ENCODE measurements at regions not wholly inside any gene's neighbourhood (a gene's known extent, or its start where the extent isn't known, plus 50 kb on each side); places are given as distances from the start of the nearest gene placed in this dataset.

- no peaks in the 10 kb centered on the region for H3K27me3 Mint-ChIP-seq
- no peaks in the 10 kb centered on the region for H3K36me3 Mint-ChIP-seq
- ATAC-seq (replicated peaks) (no peak), DNase-seq (no peak)
- H3K4me1 Mint-ChIP-seq, result peaks cover 4 to 12% of the 10 kb centered on the region in 2 donors
- H3K27ac Mint-ChIP-seq, result no peak overlapping the region
- no peak overlapping the region for H3K4me3 Mint-ChIP-seq
- H3K9me3 Mint-ChIP-seq, result peaks cover 4 to 6% of the 10 kb centered on the region in 2 donors
Observed at GRCh38 chr5:81914696-81915095, 57.1 kb upstream of the ATG10 start.

GRCh38 chr5:81912933-81913332 lies 58.9 kb upstream of the ATG10 start:
- no peaks in the 10 kb centered on the region for H3K27me3 Mint-ChIP-seq
- no peak overlapping the region for H3K4me3 Mint-ChIP-seq
- no peaks in the 10 kb centered on the region for H3K36me3 Mint-ChIP-seq
- H3K27ac Mint-ChIP-seq, result no peak overlapping the region
- ATAC-seq (replicated peaks) (no peak), DNase-seq (no peak)
- H3K4me1 Mint-ChIP-seq, result peaks cover 6 to 30% of the 10 kb centered on the region in 2 donors
- peaks cover 4 to 6% of the 10 kb centered on the region in 2 donors for H3K9me3 Mint-ChIP-seq

GRCh38 chr5:81909677-81910076 lies 62.1 kb upstream of the ATG10 start:
- Mint-ChIP-seq H3K27me3 (no peaks in the 10 kb centered on the region), H3K9me3 (peaks cover 2 to 3% of the 10 kb centered on the region in 2 donors), H3K27ac (no peak overlapping the region), H3K4me1 (peaks cover 8 to 31% of the 10 kb centered on the region in 2 donors), H3K36me3 (no peaks in the 10 kb centered on the region), H3K4me3 (no peak overlapping the region)
- ATAC-seq (replicated peaks) (peak; percentile 99), DNase-seq (peak; percentile 13)

- Mint-ChIP-seq H3K4me1 (peaks cover 8 to 31% of the 10 kb centered on the region in 2 donors), H3K4me3 (no peak overlapping the region)
Observed at GRCh38 chr5:81908771-81909170, 63.1 kb upstream of the ATG10 start.

GRCh38 chr5:81908044-81908443 lies 63.8 kb upstream of the ATG10 start:
- DNase-seq, result no peak

More at GRCh38 chr5:81908771-81909170, 63.1 kb upstream of the ATG10 start:
- Mint-ChIP-seq H3K36me3 (no peaks in the 10 kb centered on the region), H3K27me3 (no peaks in the 10 kb centered on the region), H3K9me3 (no peaks in the 10 kb centered on the region), H3K27ac (no peak overlapping the region)
- ATAC-seq (replicated peaks) (no peak), DNase-seq (no peak)

GRCh38 chr5:81907012-81907635 lies 64.7 kb upstream of the ATG10 start:
- H3K36me3 Mint-ChIP-seq, result no peaks in the 10 kb centered on the region
- ATAC-seq (replicated peaks), result no peak
- H3K4me1 Mint-ChIP-seq, result peaks cover 8 to 31% of the 10 kb centered on the region in 2 donors
- H3K9me3 Mint-ChIP-seq, result no peaks in the 10 kb centered on the region
- no peak overlapping the region for H3K27ac Mint-ChIP-seq
- no peak overlapping the region for H3K4me3 Mint-ChIP-seq
- no peaks in the 10 kb centered on the region for H3K27me3 Mint-ChIP-seq
- DNase-seq, result no peak

More at GRCh38 chr5:81908044-81908443, 63.8 kb upstream of the ATG10 start:
- H3K27ac Mint-ChIP-seq, result no peak overlapping the region
- ATAC-seq (replicated peaks), result no peak
- H3K4me1 Mint-ChIP-seq, result peaks cover 8 to 31% of the 10 kb centered on the region in 2 donors
- no peak overlapping the region for H3K4me3 Mint-ChIP-seq
- H3K9me3 Mint-ChIP-seq, result no peaks in the 10 kb centered on the region
- no peaks in the 10 kb centered on the region for H3K27me3 Mint-ChIP-seq
- no peaks in the 10 kb centered on the region for H3K36me3 Mint-ChIP-seq

GRCh38 chr5:81906086-81906485 lies 65.7 kb upstream of the ATG10 start:
- H3K4me1 Mint-ChIP-seq, result peaks cover 8 to 31% of the 10 kb centered on the region in 2 donors
- ATAC-seq (replicated peaks) (no peak), DNase-seq (no peak)
- peaks cover 8% of the 10 kb centered on the region in 2 donors for H3K9me3 Mint-ChIP-seq
- no peak overlapping the region for H3K4me3 Mint-ChIP-seq
- no peaks in the 10 kb centered on the region for H3K27me3 Mint-ChIP-seq
- H3K36me3 Mint-ChIP-seq, result no peaks in the 10 kb centered on the region
- H3K27ac Mint-ChIP-seq, result no peak overlapping the region

- DNase-seq (no peak), ATAC-seq (replicated peaks) (no peak)
- Mint-ChIP-seq H3K4me1 (peaks cover 6 to 21% of the 10 kb centered on the region in 2 donors), H3K27me3 (no peaks in the 10 kb centered on the region), H3K9me3 (peaks cover 12 to 14% of the 10 kb centered on the region in 2 donors), H3K27ac (no peak overlapping the region), H3K4me3 (no peak overlapping the region), H3K36me3 (no peaks in the 10 kb centered on the region)
Observed at GRCh38 chr5:81904861-81905260, 67.0 kb upstream of the ATG10 start.

GRCh38 chr5:81904166-81904565 lies 67.7 kb upstream of the ATG10 start:
- peaks cover 14 to 19% of the 10 kb centered on the region in 2 donors for H3K9me3 Mint-ChIP-seq
- DNase-seq (no peak), ATAC-seq (replicated peaks) (no peak)
- no peak overlapping the region for H3K4me3 Mint-ChIP-seq
- no peaks in the 10 kb centered on the region for H3K36me3 Mint-ChIP-seq
- no peak overlapping the region for H3K27ac Mint-ChIP-seq
- no peaks in the 10 kb centered on the region for H3K27me3 Mint-ChIP-seq
- peaks cover 3 to 14% of the 10 kb centered on the region in 2 donors for H3K4me1 Mint-ChIP-seq

- no peak overlapping the region for H3K4me3 Mint-ChIP-seq
- peaks cover 0 to 3% of the 10 kb centered on the region in 2 donors for H3K36me3 Mint-ChIP-seq
- DNase-seq, result no peak
- no peaks in the 10 kb centered on the region for H3K27me3 Mint-ChIP-seq
- peaks cover 17 to 22% of the 10 kb centered on the region in 2 donors for H3K9me3 Mint-ChIP-seq
- peaks cover 3 to 5% of the 10 kb centered on the region in 2 donors for H3K4me1 Mint-ChIP-seq
- no peak for ATAC-seq (replicated peaks)
- no peak overlapping the region for H3K27ac Mint-ChIP-seq
Observed at GRCh38 chr5:81901586-81901985, 70.2 kb upstream of the ATG10 start.

- Mint-ChIP-seq H3K4me3 (no peak overlapping the region), H3K36me3 (peaks cover 0 to 3% of the 10 kb centered on the region in 2 donors), H3K27ac (no peak overlapping the region), H3K27me3 (no peaks in the 10 kb centered on the region), H3K4me1 (peaks cover 3 to 5% of the 10 kb centered on the region in 2 donors), H3K9me3 (peaks cover 17 to 22% of the 10 kb centered on the region in 2 donors)
- no peak for ATAC-seq (replicated peaks)
- no peak for DNase-seq
Observed at GRCh38 chr5:81899123-81899522, 72.7 kb upstream of the ATG10 start.

GRCh38 chr5:81898403-81898802 lies 73.4 kb upstream of the ATG10 start:
- DNase-seq (no peak), ATAC-seq (replicated peaks) (peak; percentile 44 to 67)
- H3K9me3 Mint-ChIP-seq, result peaks cover 17 to 22% of the 10 kb centered on the region in 2 donors
- H3K27ac Mint-ChIP-seq, result no peak overlapping the region
- H3K36me3 Mint-ChIP-seq, result peaks cover 0 to 3% of the 10 kb centered on the region in 2 donors
- no peak overlapping the region for H3K4me3 Mint-ChIP-seq
- H3K27me3 Mint-ChIP-seq, result no peaks in the 10 kb centered on the region
- H3K4me1 Mint-ChIP-seq, result peaks cover 3 to 5% of the 10 kb centered on the region in 2 donors

- peaks cover 0 to 10% of the 10 kb centered on the region in 2 donors for H3K36me3 Mint-ChIP-seq
- H3K9me3 Mint-ChIP-seq, result peaks cover 18 to 29% of the 10 kb centered on the region in 2 donors
- H3K27ac Mint-ChIP-seq, result no peak overlapping the region
- no peak for DNase-seq
- no peak for ATAC-seq (replicated peaks)
- H3K4me3 Mint-ChIP-seq, result no peak overlapping the region
- H3K27me3 Mint-ChIP-seq, result no peaks in the 10 kb centered on the region
- peaks cover 3 to 5% of the 10 kb centered on the region in 2 donors for H3K4me1 Mint-ChIP-seq
Observed at GRCh38 chr5:81896764-81897163, 75.1 kb upstream of the ATG10 start.

GRCh38 chr5:81895307-81895706 lies 76.5 kb upstream of the ATG10 start:
- Mint-ChIP-seq H3K9me3 (peaks cover 21 to 29% of the 10 kb centered on the region in 2 donors), H3K27ac (no peak overlapping the region), H3K4me3 (no peak overlapping the region), H3K27me3 (no peaks in the 10 kb centered on the region), H3K4me1 (peaks cover 3 to 5% of the 10 kb centered on the region in 2 donors), H3K36me3 (peaks cover 12 to 19% of the 10 kb centered on the region in 2 donors)
- ATAC-seq (replicated peaks), result peak in 1 of 2 donors; percentile 34
- no peak for DNase-seq

GRCh38 chr5:81893961-81894360 lies 77.9 kb upstream of the ATG10 start:
- Mint-ChIP-seq H3K36me3 (peaks cover 16 to 26% of the 10 kb centered on the region in 2 donors), H3K9me3 (peaks cover 23 to 30% of the 10 kb centered on the region in 2 donors), H3K27ac (no peak overlapping the region), H3K4me3 (no peak overlapping the region), H3K4me1 (peaks cover 3 to 5% of the 10 kb centered on the region in 2 donors), H3K27me3 (no peaks in the 10 kb centered on the region)
- DNase-seq, result no peak
- ATAC-seq (replicated peaks), result no peak
